ENCODE measurements at regions not wholly inside any gene's neighbourhood (a gene's known extent, or its start where the extent isn't known, plus 50 kb on each side); places are given as distances from the start of the nearest gene placed in this dataset.

- Histone ChIP-seq H3K4me3 (no peak overlapping the region), H3K27me3 (replicated peaks; ENCODE audit: insufficient read depth) (no peaks in the 10 kb centered on the region), H3K9me3 (no peaks in the 10 kb centered on the region), H3K4me1 (replicated peaks) (no peaks in the 10 kb centered on the region), H3K27ac (no peak overlapping the region), H3K36me3 (no peaks in the 10 kb centered on the region)
- DNase-seq (ENCODE audit: low spot score) = no peak
- no peak for TF ChIP-seq POLR2A (IDR thresholded peaks at IDR 0.05)
- no peak for TF ChIP-seq POLR2AphosphoS5 (IDR thresholded peaks at IDR 0.05)
- no peak for TF ChIP-seq CTCF (IDR thresholded peaks at IDR 0.05)
- intact Hi-C loops (cut with DNase I) = no loop called here
- 84% methylated on average over 1 of the region's 1 CpG for WGBS
Observed at GRCh38 chr1:164479242-164479641, 79.7 kb upstream of the PBX1 start.

- DNase-seq (ENCODE audit: low spot score) = no peak
- no peak overlapping the region for H3K4me3 ChIP-seq
- H3K27ac ChIP-seq = no peak overlapping the region
- TF ChIP-seq CTCF (IDR thresholded peaks at IDR 0.05) = no peak
- no peak for TF ChIP-seq POLR2AphosphoS5 (IDR thresholded peaks at IDR 0.05)
- no peak for TF ChIP-seq POLR2A (IDR thresholded peaks at IDR 0.05)
- 94% methylated on average over 1 of the region's 1 CpG for WGBS
- no peaks in the 10 kb centered on the region for H3K4me1 ChIP-seq (replicated peaks)
- intact Hi-C loops (cut with DNase I) = no loop called here
- H3K27me3 ChIP-seq (replicated peaks; ENCODE audit: insufficient read depth) = no peaks in the 10 kb centered on the region
- no peaks in the 10 kb centered on the region for H3K9me3 ChIP-seq
- H3K36me3 ChIP-seq = no peaks in the 10 kb centered on the region
Observed at GRCh38 chr1:164480285-164480907, 78.6 kb upstream of the PBX1 start.

GRCh38 chr1:164495905-164496304 lies 63.1 kb upstream of the PBX1 start:
- no peak overlapping the region for H3K27ac ChIP-seq
- no peak for DNase-seq (ENCODE audit: low spot score)
- TF ChIP-seq POLR2A (IDR thresholded peaks at IDR 0.05) = no peak
- no peak for TF ChIP-seq CTCF (IDR thresholded peaks at IDR 0.05)
- TF ChIP-seq POLR2AphosphoS5 (IDR thresholded peaks at IDR 0.05) = no peak
- H3K9me3 ChIP-seq = no peaks in the 10 kb centered on the region
- WGBS = 66% methylated on average over 3 of the region's 3 CpGs
- H3K36me3 ChIP-seq = no peaks in the 10 kb centered on the region
- no peaks in the 10 kb centered on the region for H3K27me3 ChIP-seq (replicated peaks; ENCODE audit: insufficient read depth)
- no peak overlapping the region for H3K4me3 ChIP-seq
- H3K4me1 ChIP-seq (replicated peaks) = no peaks in the 10 kb centered on the region
- intact Hi-C loops (cut with DNase I) = no loop called here

GRCh38 chr1:164498792-164499191 lies 60.2 kb upstream of the PBX1 start:
- no peak for DNase-seq (ENCODE audit: low spot score)
- H3K9me3 ChIP-seq = no peaks in the 10 kb centered on the region
- WGBS = 69% methylated on average over 2 of the region's 2 CpGs
- H3K27ac ChIP-seq = no peak overlapping the region
- no peaks in the 10 kb centered on the region for H3K36me3 ChIP-seq
- intact Hi-C loops (cut with DNase I) = no loop called here
- H3K27me3 ChIP-seq (replicated peaks; ENCODE audit: insufficient read depth) = no peaks in the 10 kb centered on the region
- no peak for TF ChIP-seq POLR2A (IDR thresholded peaks at IDR 0.05)
- no peak for TF ChIP-seq POLR2AphosphoS5 (IDR thresholded peaks at IDR 0.05)
- no peak for TF ChIP-seq CTCF (IDR thresholded peaks at IDR 0.05)
- no peaks in the 10 kb centered on the region for H3K4me1 ChIP-seq (replicated peaks)
- H3K4me3 ChIP-seq = no peak overlapping the region

- TF ChIP-seq CTCF (IDR thresholded peaks at IDR 0.05) (no peak), POLR2A (IDR thresholded peaks at IDR 0.05) (no peak), POLR2AphosphoS5 (IDR thresholded peaks at IDR 0.05) (no peak)
- intact Hi-C loops (cut with DNase I) = no loop called here
- 95% methylated on average over 1 of the region's 1 CpG for WGBS
- Histone ChIP-seq H3K27ac (no peak overlapping the region), H3K9me3 (no peaks in the 10 kb centered on the region), H3K4me3 (no peak overlapping the region), H3K27me3 (replicated peaks; ENCODE audit: insufficient read depth) (no peaks in the 10 kb centered on the region), H3K4me1 (replicated peaks) (no peaks in the 10 kb centered on the region), H3K36me3 (no peaks in the 10 kb centered on the region)
- DNase-seq (ENCODE audit: low spot score) = no peak
Observed at GRCh38 chr1:164504749-164505148, 54.2 kb upstream of the PBX1 start.

All from prostate gland (tissue), 2 donors.